Islet of Langerhans (tissue), 1 donor: ENCODE measurements at regions not wholly inside any gene's neighbourhood (a gene's known extent, or its start where the extent isn't known, plus 50 kb on each side); places are given as distances from the start of the nearest gene placed in this dataset.

Experiments used
- FAIRE-seq: peaks from one replicate; lab custom pipeline; 2011; peaks lifted over from hg19 to GRCh38; lab: Jason Lieb, UNC

DNA sequence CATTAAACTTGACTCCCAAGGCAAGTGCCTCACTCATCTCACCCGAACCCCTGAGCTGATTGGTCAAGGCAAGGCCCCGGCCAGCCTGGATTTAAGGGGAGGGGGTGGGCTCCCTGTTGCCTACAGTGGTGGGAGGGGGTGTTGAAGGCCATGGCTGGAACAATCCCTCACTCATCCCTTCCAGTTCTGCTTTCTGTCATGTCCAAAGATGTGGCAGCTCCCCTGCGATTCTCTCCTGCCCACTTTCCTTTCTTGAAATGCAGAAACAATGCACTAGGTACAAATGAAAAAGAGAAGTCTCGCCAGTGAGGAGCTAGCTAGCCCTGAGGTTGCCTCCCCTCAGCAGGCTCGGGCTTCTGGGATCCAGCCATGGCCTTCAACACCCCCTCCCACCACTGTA lies 240.9 kb downstream of the SYK start:
- FAIRE-seq: no peak

- no peak for FAIRE-seq
These were observed 241.6 kb downstream of the SYK start for GRCh38 chr9:91043056-91043810.

- FAIRE-seq: no peak
These were observed 242.2 kb downstream of the SYK start for GRCh38 chr9:91043811-91044175.

DNA sequence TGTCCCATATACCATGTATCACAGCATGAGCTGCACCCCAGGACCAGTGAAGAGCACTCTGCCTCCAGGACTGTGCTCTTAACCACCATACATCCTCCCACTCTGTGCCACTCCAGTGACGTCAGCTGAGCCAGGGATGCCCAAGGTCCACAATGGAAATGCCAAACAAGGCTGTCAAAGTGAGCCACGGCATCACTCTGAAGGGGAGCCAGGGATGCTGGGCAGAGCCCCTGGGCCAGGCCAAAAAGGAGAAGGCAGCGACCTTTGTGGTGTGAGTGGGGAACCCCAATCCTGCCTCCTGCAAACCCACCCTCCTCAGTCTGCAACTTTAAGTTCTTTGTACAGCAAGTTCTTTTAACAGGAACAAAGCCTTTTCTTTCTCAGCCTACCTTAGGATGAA lies 242.7 kb downstream of the SYK start:
- FAIRE-seq: no peak

DNA sequence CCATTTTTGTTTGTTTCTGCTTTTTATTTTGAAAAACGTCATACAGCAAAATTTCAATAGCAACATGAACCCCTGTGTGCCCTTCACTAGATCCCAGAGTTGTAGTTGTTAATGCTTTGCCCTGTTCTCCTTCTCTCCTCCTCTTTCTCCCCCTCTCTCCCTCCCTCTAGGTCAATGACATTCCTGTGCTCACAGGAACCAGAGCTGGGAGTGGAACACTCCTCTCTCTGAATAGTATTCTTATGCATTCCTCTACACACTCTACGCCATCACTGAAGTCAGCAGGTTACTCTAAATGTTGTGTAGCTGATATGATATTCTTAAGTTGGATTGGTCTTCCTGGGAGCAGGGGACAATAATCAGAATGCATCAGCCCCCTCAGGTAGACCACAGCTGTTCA lies 243.4 kb downstream of the SYK start:
- no peak for FAIRE-seq

DNA sequence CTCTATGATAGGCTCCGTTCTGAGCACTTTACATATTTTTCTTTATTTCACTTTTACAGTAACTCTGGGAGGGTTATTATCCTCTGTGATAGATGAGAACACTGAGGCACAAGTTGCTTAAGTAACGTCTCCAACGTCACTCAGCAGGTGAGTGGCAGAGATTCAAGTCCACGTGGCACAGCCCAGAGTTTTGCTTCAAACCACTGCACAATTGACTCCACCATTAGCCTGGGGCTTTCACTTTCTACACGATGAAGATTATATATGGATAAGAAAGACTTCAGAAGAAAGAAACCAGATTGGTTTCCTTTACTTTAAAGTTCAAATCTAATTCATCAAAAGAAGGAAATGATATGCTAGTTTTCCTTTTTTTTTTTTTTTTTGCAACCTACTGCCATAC lies 245.9 kb downstream of the SYK start:
- no peak for FAIRE-seq

DNA sequence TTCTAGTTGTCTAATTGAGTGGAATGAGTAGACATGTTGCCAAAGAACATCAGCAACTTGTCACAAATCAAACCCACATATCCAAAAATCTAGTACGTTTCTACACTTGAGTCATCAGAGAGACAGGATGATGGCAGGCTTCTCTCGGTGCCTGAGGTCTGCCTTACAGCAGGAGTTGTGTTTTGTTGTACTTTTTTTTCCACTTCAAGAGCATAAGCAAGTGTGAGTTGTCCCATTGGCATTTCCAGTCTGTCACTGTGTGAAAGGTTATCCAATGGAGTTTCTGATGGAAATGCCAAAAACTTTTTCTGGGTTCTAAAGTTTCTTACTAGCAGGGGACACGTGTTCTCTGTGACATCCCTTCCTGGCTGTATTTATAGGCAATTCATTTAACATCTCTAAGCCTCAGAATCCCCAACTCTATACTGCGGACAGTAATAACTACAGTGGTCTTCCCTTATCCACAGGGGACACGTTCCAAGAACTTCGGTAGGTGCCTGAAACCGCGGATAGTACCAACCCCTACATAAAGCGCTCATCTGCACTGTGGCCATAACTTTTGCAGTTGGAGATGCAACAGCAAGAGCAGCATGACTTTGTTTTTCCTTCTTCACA lies 246.5 kb downstream of the SYK start:
- FAIRE-seq: no peak

GRCh38 chr9:91048749-91049148 lies 247.1 kb downstream of the SYK start:
- FAIRE-seq: no peak

DNA sequence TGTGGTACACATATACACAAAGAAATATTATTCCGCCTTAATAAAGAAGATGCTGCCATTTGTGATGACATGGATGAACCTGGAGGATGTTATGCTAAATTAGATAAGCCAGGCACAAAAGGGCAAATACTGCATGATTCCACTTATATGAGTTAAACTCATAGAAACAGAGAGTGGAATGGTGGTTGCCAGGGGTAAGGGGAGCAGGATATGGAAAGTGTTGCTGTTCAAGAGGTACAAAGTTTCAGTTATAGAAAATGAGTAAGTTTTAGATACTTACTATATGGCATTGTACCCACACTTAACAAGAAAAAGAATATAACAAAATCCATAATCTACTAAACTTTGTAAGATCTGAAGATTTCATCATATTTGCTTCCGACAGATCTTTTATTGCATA lies 252.2 kb downstream of the SYK start:
- FAIRE-seq: peak; percentile 78

DNA sequence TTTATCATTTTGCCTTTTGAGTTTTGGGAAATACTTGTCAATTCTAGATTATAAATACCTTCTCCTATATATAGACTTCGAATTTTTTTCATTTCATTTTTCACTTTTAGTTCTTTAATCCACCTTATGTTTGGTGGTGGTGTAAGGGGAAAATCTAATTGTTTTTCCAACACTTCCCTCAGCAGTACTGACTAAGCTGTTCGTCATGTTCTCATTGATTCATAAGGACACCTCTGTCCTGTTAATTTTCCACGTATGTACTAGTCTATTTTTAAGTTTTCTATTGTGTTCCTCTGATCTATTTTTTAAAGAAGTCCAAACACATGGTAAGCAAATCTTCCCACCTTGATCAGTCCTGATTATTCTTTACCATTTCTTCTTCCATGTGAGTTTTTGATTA lies 254.2 kb downstream of the SYK start:
- FAIRE-seq: no peak

- FAIRE-seq: no peak
These were observed 254.9 kb downstream of the SYK start for GRCh38 chr9:91056486-91056885.

DNA sequence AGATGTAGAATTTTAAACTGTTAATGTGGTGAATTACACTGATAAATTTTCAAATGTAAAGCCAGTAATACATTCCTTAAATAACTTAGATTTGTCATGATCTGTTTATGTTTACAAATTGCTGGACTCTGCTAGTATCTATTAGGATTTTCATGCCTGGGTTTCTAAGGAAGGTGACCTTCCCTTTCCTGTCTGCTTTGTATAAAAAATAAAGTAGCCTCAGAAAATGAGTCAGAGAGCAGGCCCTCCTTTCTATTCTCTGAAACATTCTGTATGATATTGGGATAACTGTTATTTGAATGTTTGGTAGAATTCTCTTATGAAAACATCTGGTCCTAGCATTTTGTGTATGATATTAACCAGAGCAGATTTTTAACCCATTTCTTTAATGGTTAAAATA lies 255.3 kb downstream of the SYK start:
- peak; percentile 73 for FAIRE-seq

DNA sequence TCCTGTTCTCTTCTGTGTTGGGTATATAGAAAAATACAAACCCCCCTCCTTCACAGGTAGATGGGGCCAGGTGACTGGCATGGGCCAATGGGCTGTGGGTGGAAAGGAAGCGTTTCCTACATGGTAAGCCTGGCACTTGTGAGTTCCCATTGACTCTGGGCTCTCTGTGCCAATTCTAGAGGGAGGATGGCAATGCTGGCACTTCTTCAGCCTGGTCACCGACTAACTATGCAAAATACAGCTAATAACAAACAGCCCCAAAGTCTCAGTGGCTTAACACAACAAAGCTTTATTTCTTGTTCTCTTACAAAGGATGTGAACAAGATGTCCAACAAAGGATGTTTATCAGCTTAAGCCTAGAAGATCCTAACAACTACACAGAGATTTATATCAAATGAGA lies 258.1 kb downstream of the SYK start:
- no peak for FAIRE-seq

DNA sequence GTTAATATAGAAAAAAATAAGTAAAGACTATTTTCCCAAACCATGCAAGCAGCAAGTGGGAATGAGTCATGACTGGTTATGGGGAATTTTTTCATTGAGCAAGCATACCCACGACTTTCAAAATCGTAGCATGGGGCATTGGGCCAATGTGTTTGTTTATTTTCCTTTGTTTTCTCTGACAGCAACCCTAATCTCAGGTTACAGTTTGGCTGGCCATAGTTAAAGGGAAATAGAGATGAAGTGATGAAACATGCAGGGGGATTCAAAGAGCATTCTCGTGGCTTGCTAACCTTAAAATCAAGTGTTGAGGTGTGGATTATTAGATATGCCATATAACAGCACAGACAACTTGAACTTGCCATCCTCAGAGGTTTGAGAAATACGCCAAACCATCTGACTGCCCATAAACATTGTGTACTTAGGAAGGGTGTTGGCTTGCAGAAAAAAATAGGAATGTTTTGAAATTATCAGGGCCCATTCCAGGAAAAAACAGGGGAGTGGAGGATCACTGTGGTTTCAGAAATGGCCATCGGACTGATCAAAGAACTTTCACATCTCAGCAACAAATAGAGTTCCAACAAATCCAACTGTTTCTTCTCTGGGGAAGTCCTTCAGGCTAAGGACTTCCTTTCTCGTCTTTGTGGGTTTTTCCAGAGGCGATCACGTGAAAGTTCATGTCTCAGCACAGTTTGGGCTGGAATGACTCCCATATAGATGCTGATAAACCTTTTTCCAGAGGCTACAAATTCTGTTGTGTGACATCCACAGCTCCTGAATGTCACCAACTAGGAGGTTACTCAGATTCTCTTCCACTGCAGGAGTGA lies 259.1 kb downstream of the SYK start:
- peak; percentile 36 for FAIRE-seq

DNA sequence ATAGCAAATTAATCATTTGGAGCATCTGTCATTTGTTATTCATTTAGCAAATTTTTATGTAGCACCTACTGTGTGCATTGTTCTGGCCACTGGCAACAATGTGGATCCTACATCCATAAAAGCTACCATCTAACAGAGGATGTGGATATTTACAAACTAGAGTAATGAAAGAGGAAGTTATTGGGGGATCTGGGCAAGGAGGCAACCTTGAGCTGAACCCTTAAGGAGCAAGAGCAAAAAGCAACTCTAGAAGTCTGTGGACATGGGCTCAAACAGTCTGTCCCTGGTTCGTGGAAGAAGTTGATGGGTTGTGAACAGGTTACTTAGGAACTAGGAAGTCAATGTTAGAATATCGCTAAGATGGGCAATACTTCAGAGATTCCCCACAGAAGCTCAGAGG lies 259.9 kb downstream of the SYK start:
- FAIRE-seq: no peak

DNA sequence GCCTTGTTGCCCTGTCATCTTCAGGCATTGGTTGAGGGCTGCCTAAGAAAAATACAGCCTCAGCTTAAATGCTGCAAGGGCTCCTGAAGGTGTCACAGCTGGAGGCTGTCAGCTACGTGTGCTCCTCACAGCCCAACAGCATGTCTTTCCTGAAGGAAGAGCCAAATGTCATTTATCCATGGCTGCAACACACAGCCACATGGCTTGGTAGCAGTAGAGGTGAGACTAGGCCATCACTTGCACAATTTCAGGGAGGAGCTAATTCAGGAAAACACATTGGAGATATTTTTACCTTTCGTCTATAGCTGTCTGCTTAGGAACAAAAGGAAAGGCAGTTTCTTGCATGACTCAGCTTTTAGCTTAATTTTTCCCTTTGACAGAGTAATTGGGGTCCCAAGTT lies 260.7 kb downstream of the SYK start:
- FAIRE-seq: no peak

DNA sequence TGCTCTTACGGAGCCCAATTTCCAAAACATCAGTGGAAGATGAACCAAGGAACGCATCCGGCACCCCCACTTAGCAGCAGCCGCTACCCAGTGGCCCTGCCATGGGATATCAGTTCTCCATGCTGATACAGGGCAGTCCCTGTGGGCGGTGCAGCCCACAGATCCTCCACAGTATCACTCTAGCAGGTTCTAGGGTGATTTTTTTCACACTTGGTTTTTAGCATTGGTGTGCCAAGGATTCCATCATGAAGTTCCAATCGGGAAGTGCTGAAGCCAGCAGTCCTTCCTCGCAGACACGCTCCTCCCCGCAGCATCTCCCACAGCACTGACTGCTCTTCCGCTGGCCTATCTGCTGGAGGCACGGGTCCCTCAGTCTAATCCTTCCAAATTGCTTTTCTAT lies 261.9 kb downstream of the SYK start:
- FAIRE-seq: no peak

GRCh38 chr9:91065231-91066041 lies 263.8 kb downstream of the SYK start:
- FAIRE-seq: no peak

- no peak for FAIRE-seq
These were observed 264.4 kb downstream of the SYK start for GRCh38 chr9:91066042-91066415.

GRCh38 chr9:91066856-91067255 lies 265.2 kb downstream of the SYK start:
- FAIRE-seq: no peak

DNA sequence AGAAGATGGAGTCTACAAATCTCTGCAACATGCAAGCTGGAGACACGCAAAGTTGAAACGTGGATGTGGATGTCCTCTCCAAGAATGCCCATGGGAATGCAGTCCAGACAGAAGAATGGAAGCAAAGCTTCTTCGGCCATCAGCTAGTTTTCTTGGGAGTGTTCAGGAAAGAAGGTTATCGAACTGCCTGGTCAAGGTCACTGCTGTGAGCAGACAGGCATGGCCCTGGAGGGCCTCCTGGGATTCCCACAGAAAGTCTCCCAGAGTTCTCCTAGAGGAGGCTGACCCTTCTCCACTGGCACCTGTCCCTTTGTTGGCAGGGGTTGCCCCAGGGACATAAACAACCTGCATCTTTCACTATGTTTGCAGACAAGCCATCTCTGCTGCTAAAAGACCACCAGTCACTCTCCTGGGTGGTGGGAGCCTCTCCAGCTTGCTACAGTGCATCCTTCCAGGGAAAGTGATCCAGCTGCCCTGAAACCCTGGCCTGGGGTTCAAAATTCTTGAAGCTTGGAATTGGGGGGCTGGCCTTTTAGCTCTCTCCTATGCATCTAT lies 265.8 kb downstream of the SYK start:
- FAIRE-seq: no peak
